H1 (cell line): ENCODE measurements at regions not wholly inside any gene's neighbourhood (a gene's known extent, or its start where the extent isn't known, plus 50 kb on each side); places are given as distances from the start of the nearest gene placed in this dataset.

Source experiments
- CTCF ChIA-PET: fragments of 300-600 bp; sonication (Branson Sonifier 250); formaldehyde crosslinking; loops from one replicate; lab custom pipeline; 2021; ENCODE audit not compliant: partially characterized antibody; lab: Charles Lee
- POLR2A ChIA-PET: fragments of 300-600 bp; sonication (Branson Sonifier 250); formaldehyde crosslinking; loops from one replicate; lab custom pipeline; 2021; ENCODE audit warnings: inconsistent platforms; ENCODE audit not compliant: partially characterized antibody; lab: Charles Lee
- DNase-seq, 2 experiments: peaks; one replicate each; pipeline versions ENCODE4 v3.0.0 to v3.0.0-alpha.2; 2010 to 2022; ENCODE audit warnings: low spot score in 2 of 2, low read depth in 1 of 2, mixed read lengths in 1 of 2
- FAIRE-seq: peaks from 2 replicates; lab custom pipeline; 2011; peaks lifted over from hg19 to GRCh38; lab: Jason Lieb, UNC
- H2AFZ ChIP-seq: 2 replicates; pipeline ENCODE4 v1.8.1; 2012; ENCODE audit warnings: low read length, inconsistent platforms
- H2AK5ac ChIP-seq: 2 replicates; pipeline ENCODE4 v1.6.1; 2013; ENCODE audit warnings: low read depth, low read length
- H2BK120ac ChIP-seq: replicated peaks from 2 replicates; pipeline ENCODE3; 2013; ENCODE audit warnings: low read depth, low read length, inconsistent platforms
- H2BK12ac ChIP-seq: 2 replicates; pipeline ENCODE4 v1.6.1; 2013; ENCODE audit warnings: low read depth, low read length
- H2BK15ac ChIP-seq: 2 replicates; pipeline ENCODE4 v1.6.1; 2013; ENCODE audit warnings: low read length
- H2BK20ac ChIP-seq: 2 replicates; pipeline ENCODE4 v1.6.1; 2013; ENCODE audit warnings: low read length
- H2BK5ac ChIP-seq: 2 replicates; pipeline ENCODE4 v1.6.1; 2013; ENCODE audit warnings: low read depth, low read length
- H3K14ac ChIP-seq: 2 replicates; pipeline ENCODE4 v1.6.1; 2013; ENCODE audit warnings: inconsistent platforms; ENCODE audit not compliant: insufficient read length
- H3K18ac ChIP-seq: 2 replicates; pipeline ENCODE4 v1.6.1; 2013; ENCODE audit warnings: low read length; ENCODE audit errors: extremely low read depth
- H3K23ac ChIP-seq: 2 replicates; pipeline ENCODE4 v1.6.1; 2013; ENCODE audit warnings: inconsistent platforms; ENCODE audit not compliant: insufficient read length
- H3K23me2 ChIP-seq: 2 replicates; pipeline ENCODE4 v1.6.1; 2013; ENCODE audit warnings: low read depth, low read length
- H3K27ac ChIP-seq: 2 replicates; pipeline ENCODE4 v1.6.1; 2011; ENCODE audit warnings: low read depth, low read length, inconsistent platforms
- H3K27me3 ChIP-seq, 4 experiments: replicated peaks in 1 of 4; 1 replicate in 1 of 4; 2 replicates in 3 of 4; pipeline versions ENCODE4 v1.6.1 to v1.8.1; 2011 to 2013; ENCODE audit warnings: low read length in 3 of 4, mild to moderate bottlenecking in 3 of 4, inconsistent platforms in 2 of 4, mixed read lengths in 2 of 4, moderate library complexity in 1 of 4; ENCODE audit not compliant: control insufficient read depth in 3 of 4, insufficient read depth in 3 of 4; ENCODE audit errors: extremely low read depth in 1 of 4
- H3K36me3 ChIP-seq, 4 experiments: 2 replicates each; pipeline versions ENCODE4 v1.6.1 to v1.8.1; 2011 to 2013; ENCODE audit warnings: mild to moderate bottlenecking in 4 of 4, low read length in 3 of 4, moderate library complexity in 2 of 4, control low read depth in 1 of 4, inconsistent platforms in 1 of 4; ENCODE audit not compliant: insufficient read depth in 4 of 4, control insufficient read depth in 2 of 4
- H3K4ac ChIP-seq: replicated peaks from 2 replicates; pipeline ENCODE3; 2013; ENCODE audit warnings: low read length, low read depth, mixed read lengths, inconsistent platforms; ENCODE audit not compliant: insufficient read length
- H3K4me1 ChIP-seq, 4 experiments: replicated peaks in 1 of 4; 1 replicate in 1 of 4; 2 replicates in 3 of 4; pipeline versions ENCODE4 v1.6.1 to v1.8.1; 2011 to 2013; ENCODE audit warnings: low read length in 3 of 4, inconsistent platforms in 2 of 4, mixed read lengths in 1 of 4; ENCODE audit not compliant: insufficient read depth in 4 of 4, control insufficient read depth in 3 of 4
- H3K4me2 ChIP-seq, 2 experiments: 2 replicates each; pipeline versions ENCODE4 v1.6.1 to v1.8.1; 2011 to 2013; ENCODE audit warnings: low read depth in 2 of 2, low read length in 2 of 2, control low read depth in 1 of 2, inconsistent platforms in 1 of 2, mild to moderate bottlenecking in 1 of 2; ENCODE audit not compliant: insufficient read depth in 1 of 2
- H3K4me3 ChIP-seq, 4 experiments: fragments of 200-600, 300-600 bp in 1 of 4; sonication (generic), shearing (Covaris generic), sonication (Bioruptor Twin) in 1 of 4; 2 replicates each; pipeline versions ENCODE4 v1.5.1 to v1.8.1; 2011 to 2016; ENCODE audit warnings: low read length in 4 of 4, low read depth in 3 of 4, control low read depth in 2 of 4, inconsistent platforms in 2 of 4, mild to moderate bottlenecking in 2 of 4, mixed read lengths in 1 of 4, moderate library complexity in 1 of 4; ENCODE audit not compliant: insufficient read depth in 2 of 4; ENCODE audit errors: extremely low read depth in 1 of 4
- H3K56ac ChIP-seq: replicated peaks from 2 replicates; pipeline ENCODE3; 2013; ENCODE audit warnings: low read depth, mild to moderate bottlenecking, mixed read lengths, low read length, inconsistent platforms; ENCODE audit not compliant: insufficient read length
- H3K79me1 ChIP-seq: 2 replicates; pipeline ENCODE4 v1.6.1; 2013; ENCODE audit warnings: low read depth, low read length, control low read depth
- H3K79me2 ChIP-seq, 2 experiments: 2 replicates each; pipeline versions ENCODE4 v1.6.1 to v1.8.1; 2012 to 2013; ENCODE audit warnings: low read length in 2 of 2, mild to moderate bottlenecking in 2 of 2, inconsistent platforms in 1 of 2; ENCODE audit not compliant: insufficient read depth in 2 of 2, control insufficient read depth in 1 of 2
- H3K9ac ChIP-seq, 4 experiments: replicated peaks in 1 of 4; 1 replicate in 1 of 4; 2 replicates in 3 of 4; pipeline versions ENCODE4 v1.6.1 to v1.8.1; 2011 to 2013; ENCODE audit warnings: low read depth in 3 of 4, low read length in 3 of 4, control low read depth in 2 of 4, mild to moderate bottlenecking in 2 of 4, moderate library complexity in 2 of 4, inconsistent platforms in 1 of 4; ENCODE audit errors: extremely low read depth in 1 of 4
- H3K9me3 ChIP-seq, 2 experiments: 2 replicates each; pipeline versions ENCODE4 v1.6.1 to v1.8.1; 2012 to 2013; ENCODE audit warnings: mild to moderate bottlenecking in 2 of 2, moderate library complexity in 2 of 2, control low read depth in 1 of 2, inconsistent platforms in 1 of 2, low read depth in 1 of 2, low read length in 1 of 2, mixed read lengths in 1 of 2; ENCODE audit not compliant: insufficient read depth in 2 of 2
- H4K20me1 ChIP-seq, 2 experiments: replicated peaks in 1 of 2; 2 replicates each; pipeline versions ENCODE3 to v1.8.1; 2011 to 2013; ENCODE audit warnings: inconsistent platforms in 2 of 2, low read length in 2 of 2, mild to moderate bottlenecking in 1 of 2; ENCODE audit not compliant: insufficient read depth in 2 of 2, control insufficient read depth in 1 of 2
- H4K5ac ChIP-seq: 2 replicates; pipeline ENCODE4 v1.6.1; 2013; ENCODE audit warnings: low read length, low read depth, mixed read lengths, inconsistent platforms; ENCODE audit not compliant: insufficient read length
- H4K8ac ChIP-seq: 2 replicates; pipeline ENCODE4 v1.8.0; 2013; ENCODE audit warnings: mild to moderate bottlenecking, moderate library complexity, low read length, inconsistent platforms; ENCODE audit not compliant: insufficient read depth; ENCODE audit errors: extremely low read depth
- H4K91ac ChIP-seq: replicated peaks from 2 replicates; pipeline ENCODE3; 2013; ENCODE audit warnings: low read length, mixed read lengths, inconsistent platforms; ENCODE audit not compliant: insufficient read length
- ASH2L ChIP-seq: fragments of 200-600, 300-600 bp; sonication (generic); IDR thresholded peaks from one replicate; pipeline ENCODE4 v1.7.1; 2017; ENCODE audit warnings: low read length
- CBX5 ChIP-seq: fragments of 300-800, 300-1000 bp; sonication (generic); IDR thresholded peaks from 2 replicates; pipeline ENCODE4 v1.7.1; 2016; ENCODE audit warnings: antibody characterized with exemption, low read length, low read depth
- CEBPB ChIP-seq: IDR thresholded peaks from 2 replicates; pipeline ENCODE4 v1.6.1; 2012; ENCODE audit warnings: low read depth, low read length
- CHD1 ChIP-seq: IDR thresholded peaks from 2 replicates; pipeline ENCODE4 v1.6.1; 2012; ENCODE audit warnings: low read depth, low read length, improper control_type of control experiment
- EP300 ChIP-seq, 2 experiments: IDR thresholded peaks; 1 replicate in 1 of 2; 2 replicates in 1 of 2; pipeline ENCODE4 v1.6.1; 2011 to 2012; ENCODE audit warnings: low read depth in 2 of 2, low read length in 2 of 2, mild to moderate bottlenecking in 2 of 2, borderline replicate concordance in 1 of 2, inconsistent platforms in 1 of 2, moderate library complexity in 1 of 2
- GTF2F1 ChIP-seq: IDR thresholded peaks from 2 replicates; pipeline ENCODE4 v1.6.1; 2012; ENCODE audit warnings: low read depth, low read length, improper control_type of control experiment, borderline replicate concordance
- JUN ChIP-seq: IDR thresholded peaks from 2 replicates; pipeline ENCODE4 v1.6.1; 2011; ENCODE audit warnings: low read depth, mild to moderate bottlenecking, improper control_type of control experiment, low read length
- POLR2A ChIP-seq, 2 experiments: IDR thresholded peaks; 1 replicate in 1 of 2; 2 replicates in 1 of 2; pipeline ENCODE4 v1.6.1; 2011; ENCODE audit warnings: low read depth in 2 of 2, low read length in 2 of 2, mild to moderate bottlenecking in 2 of 2; ENCODE audit errors: control extremely low read depth in 1 of 2
- SIN3A ChIP-seq, 2 experiments: IDR thresholded peaks in 1 of 2; conservative IDR thresholded peaks in 1 of 2; 2 replicates each; pipeline ENCODE4 v1.6.1; 2011 to 2012; ENCODE audit warnings: low read length in 2 of 2, improper control_type of control experiment in 1 of 2, low read depth in 1 of 2, mild to moderate bottlenecking in 1 of 2
- SRF ChIP-seq: IDR thresholded peaks from 2 replicates; pipeline ENCODE4 v1.6.1; 2011; ENCODE audit warnings: mild to moderate bottlenecking, low read depth, low read length, moderate library complexity
- TCF12 ChIP-seq: IDR thresholded peaks from 2 replicates; pipeline ENCODE4 v1.6.1; 2011; ENCODE audit warnings: low read depth, mild to moderate bottlenecking, low read length
- TEAD4 ChIP-seq: IDR thresholded peaks from 2 replicates; pipeline ENCODE4 v1.6.1; 2012; ENCODE audit warnings: low read depth, low read length, inconsistent platforms, mixed read lengths
- USF2 ChIP-seq: IDR thresholded peaks from 2 replicates; pipeline ENCODE4 v1.6.1; 2011; ENCODE audit warnings: low read length, improper control_type of control experiment
- WGBS, 2 experiments: shearing (Covaris generic) in 1 of 2; methylation state at CpG; one replicate each; pipeline versions ENCODE4 v1.1.6 to v1.1.7; 2013 to 2015; ENCODE audit warnings: low lambda C conversion rate in 2 of 2, mixed read lengths in 2 of 2, inconsistent platforms in 1 of 2, low coverage in 1 of 2, missing lambda C conversion rate in 1 of 2; ENCODE audit not compliant: insufficient replicate concordance in 2 of 2, insufficient coverage in 1 of 2, insufficient read length in 1 of 2; ENCODE audit errors: extremely low coverage in 1 of 2, missing lambda C conversion rate in 1 of 2; 5-methylcytosine and 5-hydroxymethylcytosine counted together
- TF ChIP-seq, protein P1 (sequence below): IDR thresholded peaks from 2 replicates; pipeline ENCODE4 v1.6.1; 2012; ENCODE audit warnings: inconsistent platforms

DNA sequence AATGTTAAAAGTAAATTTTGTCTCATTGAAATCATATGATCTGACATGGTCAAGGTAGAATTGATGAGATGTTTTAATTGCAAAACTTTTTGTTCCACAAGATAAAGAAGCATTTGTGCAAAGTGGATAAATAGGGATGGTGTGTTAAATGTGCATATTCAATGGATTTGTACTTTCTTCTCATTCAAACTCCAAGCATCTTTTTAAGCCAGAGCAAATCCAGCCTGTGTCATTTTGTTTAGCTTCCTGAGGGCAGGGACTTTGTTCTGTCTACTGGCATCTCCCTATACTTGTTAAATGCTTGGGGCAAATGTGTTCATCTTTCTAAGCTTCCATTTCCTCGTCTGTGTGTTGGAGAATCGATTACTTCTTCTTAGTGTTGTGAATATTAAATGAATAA lies 200.3 kb downstream of the SLIT2 start:
- no peak overlapping the region for H2BK15ac ChIP-seq
- DNase-seq: no peak
- no peaks in the 10 kb centered on the region for H3K27me3 ChIP-seq
- H4K20me1 ChIP-seq: no peaks in the 10 kb centered on the region
- no peak overlapping the region for H2AK5ac ChIP-seq
- H2AFZ ChIP-seq: no peak overlapping the region
- 90% methylated on average over 2 of the region's 2 CpGs; no CpG with 5 or more reads in 1 of the 2 experiments for WGBS, 2 experiments
- H4K5ac ChIP-seq: no peak overlapping the region
- no peak overlapping the region for H4K91ac ChIP-seq
- no peak overlapping the region for H2BK120ac ChIP-seq
- H3K56ac ChIP-seq: no peak overlapping the region
- H2BK5ac ChIP-seq: no peak overlapping the region
- no peaks in the 10 kb centered on the region for H3K36me3 ChIP-seq
- H3K23ac ChIP-seq: no peak overlapping the region
- no peak for FAIRE-seq
- H4K8ac ChIP-seq: no peak overlapping the region
- H3K79me1 ChIP-seq: no peaks in the 10 kb centered on the region
- H3K14ac ChIP-seq: no peak overlapping the region
- H3K23me2 ChIP-seq: no peaks in the 10 kb centered on the region
- H3K4me3 ChIP-seq: no peak overlapping the region
- ChIA-PET CTCF (interaction anchor here (1.1 to 1.6 kb wide), 3 partner anchors 27 to 93 kb away, joined by 3 read pairs; no protein-coding TSS in a partner anchor), POLR2A (no interaction called here)
- no peak overlapping the region for H3K4me2 ChIP-seq
- no peak overlapping the region for H3K9ac ChIP-seq
- no peak overlapping the region for H3K18ac ChIP-seq
- no peaks in the 10 kb centered on the region for H3K9me3 ChIP-seq
- no peaks in the 10 kb centered on the region for H3K4me1 ChIP-seq
- no peak overlapping the region for H2BK20ac ChIP-seq
- H2BK12ac ChIP-seq: no peak overlapping the region
- H3K4ac ChIP-seq: no peak overlapping the region
- no peak overlapping the region for H3K27ac ChIP-seq
- no peaks in the 10 kb centered on the region for H3K79me2 ChIP-seq
- TF ChIP-seq SIN3A (conservative IDR thresholded peaks at IDR 0.05 in 1 of 2, IDR thresholded peaks at IDR 0.05 in 1 of 2; ENCODE audit: low read depth in 1 of 2, low read length in 2 of 2) (no peak), TCF12 (no peak), CHD1 (no peak), JUN (no peak), EP300 (IDR thresholded peaks at IDR 0.05; ENCODE audit: borderline replicate concordance in 1 of 2, low read depth in 2 of 2, low read length in 2 of 2) (no peak), CEBPB (no peak), POLR2A (IDR thresholded peaks at IDR 0.05; ENCODE audit: control extremely low read depth in 1 of 2, low read depth in 2 of 2, low read length in 2 of 2) (no peak), CBX5 (no peak), TEAD4 (no peak), USF2 (no peak), GTF2F1 (no peak), ASH2L (no peak), SRF (no peak)
- TF ChIP-seq, protein P1, sequence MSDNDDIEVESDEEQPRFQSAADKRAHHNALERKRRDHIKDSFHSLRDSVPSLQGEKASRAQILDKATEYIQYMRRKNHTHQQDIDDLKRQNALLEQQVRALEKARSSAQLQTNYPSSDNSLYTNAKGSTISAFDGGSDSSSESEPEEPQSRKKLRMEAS: no peak
